AG04450 (cell line): ENCODE measurements at regions not wholly inside any gene's neighbourhood (a gene's known extent, or its start where the extent isn't known, plus 50 kb on each side); places are given as distances from the start of the nearest gene placed in this dataset.
A peak's percentile ranks its signal among the peaks of the same experiment; 100 is the strongest.

Experiments used
- CTCF ChIA-PET: fragments of 300-600, 350-600 bp; formaldehyde crosslinking; extraction: SDS; loops from one replicate; lab custom pipeline; 2022; ENCODE audit warnings: antibody characterized with exemption, inconsistent platforms; lab: Charles Lee
- POLR2A ChIA-PET: fragments of 350-600 bp; formaldehyde crosslinking; extraction: SDS; loops from one replicate; lab custom pipeline; 2021; ENCODE audit warnings: antibody characterized with exemption, inconsistent platforms; lab: Yijun Ruan, JAX
- DNase-seq: peaks from one replicate; pipeline ENCODE4 v3.0.0-alpha.2; 2011; ENCODE audit warnings: low read depth, low spot score
- H3K27ac ChIP-seq: one replicate; pipeline ENCODE4 v1.5.1; 2012; ENCODE audit warnings: low read depth, low read length, control low read depth
- H3K27me3 ChIP-seq: one replicate; pipeline ENCODE4 v1.6.0; 2012; ENCODE audit warnings: low read length; ENCODE audit not compliant: control insufficient read depth, insufficient read depth
- H3K4me3 ChIP-seq: 2 replicates; pipeline ENCODE4 v1.5.1; 2011; ENCODE audit warnings: mild to moderate bottlenecking, low read depth, low read length, control low read depth
- H3K9me3 ChIP-seq: 2 replicates; pipeline ENCODE4 v1.5.1; 2012; ENCODE audit warnings: low read length; ENCODE audit not compliant: control insufficient read depth, insufficient read depth
- TF ChIP-seq, protein P1 (sequence below): IDR thresholded peaks from 2 replicates; pipeline ENCODE4 v1.5.1; 2011; ENCODE audit warnings: low read depth, low read length, control low read depth, inconsistent platforms

DNA sequence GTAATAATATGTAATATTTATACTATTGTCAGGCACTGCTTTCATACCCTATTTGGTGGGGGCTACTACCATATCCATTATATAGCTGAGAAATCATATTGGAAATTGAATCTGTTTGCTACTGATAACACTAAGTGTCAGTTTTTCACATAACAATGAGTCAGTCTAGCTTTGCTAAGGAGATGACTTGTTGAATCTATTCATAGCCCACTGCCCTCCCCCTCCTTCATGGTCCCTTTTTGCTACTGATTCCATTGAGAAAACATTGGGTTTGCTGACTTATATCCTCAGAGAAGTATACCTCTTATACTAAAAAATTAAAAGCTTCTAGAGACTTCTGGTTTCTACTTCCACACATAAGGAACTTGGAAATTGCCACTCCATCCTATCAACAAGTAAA is 1898.4 kb downstream of the STIM2 start:
- H3K4me3 ChIP-seq, result no peak overlapping the region

DNA sequence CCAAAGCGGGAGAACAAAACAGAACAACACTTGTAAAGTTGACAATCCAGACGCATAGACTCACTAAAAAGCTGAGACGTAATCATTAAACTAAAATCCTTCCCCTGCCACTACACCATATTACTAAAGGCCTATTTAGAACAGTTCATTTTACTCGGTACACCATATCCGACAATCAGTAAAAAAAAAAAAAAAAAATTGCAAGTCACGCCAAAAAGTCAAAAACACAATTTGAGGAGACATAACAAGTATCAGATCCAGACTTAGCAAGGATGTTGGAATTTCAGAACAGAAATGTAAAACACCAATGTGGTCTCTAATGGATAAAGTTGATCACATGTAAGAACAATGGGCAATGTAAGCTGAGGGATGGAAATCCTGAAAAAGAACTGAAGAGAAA is 1899.4 kb downstream of the STIM2 start:
- H3K27ac ChIP-seq, result no peak overlapping the region

More for the DNA sequence above, 1898.4 kb downstream of the STIM2 start:
- no peaks in the 10 kb centered on the region for H3K27me3 ChIP-seq
- no peaks in the 10 kb centered on the region for H3K9me3 ChIP-seq
- ChIA-PET POLR2A (no interaction called here), CTCF (interaction anchor here (0.7 kb wide), 1 partner anchor 278 kb away, joined by 4 read pairs; no protein-coding TSS in a partner anchor)
- H3K27ac ChIP-seq, result no peak overlapping the region
- TF ChIP-seq, protein P1, sequence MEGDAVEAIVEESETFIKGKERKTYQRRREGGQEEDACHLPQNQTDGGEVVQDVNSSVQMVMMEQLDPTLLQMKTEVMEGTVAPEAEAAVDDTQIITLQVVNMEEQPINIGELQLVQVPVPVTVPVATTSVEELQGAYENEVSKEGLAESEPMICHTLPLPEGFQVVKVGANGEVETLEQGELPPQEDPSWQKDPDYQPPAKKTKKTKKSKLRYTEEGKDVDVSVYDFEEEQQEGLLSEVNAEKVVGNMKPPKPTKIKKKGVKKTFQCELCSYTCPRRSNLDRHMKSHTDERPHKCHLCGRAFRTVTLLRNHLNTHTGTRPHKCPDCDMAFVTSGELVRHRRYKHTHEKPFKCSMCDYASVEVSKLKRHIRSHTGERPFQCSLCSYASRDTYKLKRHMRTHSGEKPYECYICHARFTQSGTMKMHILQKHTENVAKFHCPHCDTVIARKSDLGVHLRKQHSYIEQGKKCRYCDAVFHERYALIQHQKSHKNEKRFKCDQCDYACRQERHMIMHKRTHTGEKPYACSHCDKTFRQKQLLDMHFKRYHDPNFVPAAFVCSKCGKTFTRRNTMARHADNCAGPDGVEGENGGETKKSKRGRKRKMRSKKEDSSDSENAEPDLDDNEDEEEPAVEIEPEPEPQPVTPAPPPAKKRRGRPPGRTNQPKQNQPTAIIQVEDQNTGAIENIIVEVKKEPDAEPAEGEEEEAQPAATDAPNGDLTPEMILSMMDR, result no peak
- DNase-seq, result no peak

DNA sequence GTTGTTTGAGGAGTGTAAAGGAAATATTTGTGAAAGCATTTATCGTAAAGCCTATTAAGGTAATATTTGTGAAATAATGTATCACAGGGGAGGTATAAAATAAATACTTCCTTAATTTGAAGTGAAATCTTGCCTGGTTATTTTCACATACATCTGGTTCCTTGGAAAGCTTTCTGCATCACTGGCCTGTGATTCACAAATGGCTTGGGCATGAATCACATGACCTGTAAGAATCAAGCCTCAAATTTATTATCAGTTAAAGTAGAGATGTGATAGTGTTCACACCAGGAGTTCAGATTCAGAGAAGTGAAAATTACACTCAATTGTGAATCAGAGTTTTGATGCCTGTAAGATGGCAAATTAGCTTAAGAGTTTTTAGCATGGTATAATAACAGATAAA is 1911.4 kb downstream of the STIM2 start:
- no peaks in the 10 kb centered on the region for H3K9me3 ChIP-seq
- H3K4me3 ChIP-seq, result no peak overlapping the region
- H3K27ac ChIP-seq, result no peak overlapping the region
- TF ChIP-seq, protein P1, result no peak
- ChIA-PET CTCF (no interaction called here), POLR2A (no interaction called here)
- no peaks in the 10 kb centered on the region for H3K27me3 ChIP-seq
- peak; percentile 34 for DNase-seq

More for the DNA sequence above, 1899.4 kb downstream of the STIM2 start:
- Histone ChIP-seq H3K4me3 (no peak overlapping the region), H3K27me3 (no peaks in the 10 kb centered on the region), H3K9me3 (no peaks in the 10 kb centered on the region)
- POLR2A ChIA-PET, result no interaction called here
- CTCF ChIA-PET, result no interaction called here
- TF ChIP-seq, protein P1, result no peak
- no peak for DNase-seq

- TF ChIP-seq, protein P1, result no peak
- H3K27ac ChIP-seq, result no peak overlapping the region
- no peak overlapping the region for H3K4me3 ChIP-seq
- DNase-seq, result no peak
- ChIA-PET CTCF (no interaction called here), POLR2A (no interaction called here)
- no peaks in the 10 kb centered on the region for H3K9me3 ChIP-seq
- no peaks in the 10 kb centered on the region for H3K27me3 ChIP-seq
These were observed 1912.1 kb downstream of the STIM2 start for GRCh38 chr4:28772788-28773187.

GRCh38 chr4:28774344-28774743 is 1913.7 kb downstream of the STIM2 start:
- H3K27ac ChIP-seq, result no peak overlapping the region
- DNase-seq, result no peak
- no peaks in the 10 kb centered on the region for H3K9me3 ChIP-seq
- ChIA-PET POLR2A (no interaction called here), CTCF (no interaction called here)
- H3K27me3 ChIP-seq, result no peaks in the 10 kb centered on the region
- TF ChIP-seq, protein P1, result no peak
- H3K4me3 ChIP-seq, result no peak overlapping the region
